HepG2 (cell line): ENCODE measurements at regions not wholly inside any gene's neighbourhood (a gene's known extent, or its start where the extent isn't known, plus 50 kb on each side); places are given as distances from the start of the nearest gene placed in this dataset.

ENCODE experiments used
- CTCF ChIP-seq: sonication (generic); formaldehyde crosslinking; IDR thresholded peaks from 2 replicates; pipeline ENCODE4 v1.5.0; 2020; ENCODE audit warnings: mild to moderate bottlenecking, missing genetic modification reagents, moderate library complexity
- ERF ChIP-seq: IDR thresholded peaks from 2 replicates; pipeline ENCODE4 v1.6.1; 2018; ENCODE audit warnings: missing biosample characterization, missing genetic modification reagents
- FOXM1 ChIP-seq: sonication (generic); formaldehyde crosslinking; IDR thresholded peaks from 2 replicates; pipeline ENCODE4 v1.5.0; 2020; ENCODE audit warnings: missing genetic modification reagents
- PBX3 ChIP-seq: sonication (generic); formaldehyde crosslinking; IDR thresholded peaks from 2 replicates; pipeline ENCODE4 v1.8.1; 2023; ENCODE audit warnings: missing genetic modification reagents, inconsistent platforms, borderline replicate concordance
- SETDB1 ChIP-seq: sonication (generic); formaldehyde crosslinking; IDR thresholded peaks from 2 replicates; pipeline ENCODE4 v1.5.1; 2020; ENCODE audit warnings: missing genetic modification reagents, mild to moderate bottlenecking, borderline replicate concordance
- SIN3A ChIP-seq: IDR thresholded peaks from 2 replicates; pipeline ENCODE4 v1.6.1; 2011; ENCODE audit warnings: low read depth, mild to moderate bottlenecking, control low read depth, low read length, borderline replicate concordance

GRCh38 chr4:131488772-131489171 is 1660.3 kb upstream of the PCDH10 start:
- TF ChIP-seq SETDB1 (CRISPR knock-in tag): no peak
- TF ChIP-seq PBX3 (CRISPR knock-in tag): no peak
- TF ChIP-seq SIN3A: no peak
- no peak for TF ChIP-seq CTCF (CRISPR knock-in tag)
- no peak for TF ChIP-seq ERF
- no peak for TF ChIP-seq FOXM1 (CRISPR knock-in tag)
